ENCODE measurements at regions not wholly inside any gene's neighbourhood (a gene's known extent, or its start where the extent isn't known, plus 50 kb on each side); places are given as distances from the start of the nearest gene placed in this dataset.

GRCh38 chr9:38333047-38333446 is 59.5 kb upstream of the ALDH1B1 start:
- no peak for TF ChIP-seq CTCF (conservative IDR thresholded peaks at IDR 0.05; ENCODE audit: low read length)
- no peak for TF ChIP-seq EZH2phosphoT487 (IDR thresholded peaks at IDR 0.05; ENCODE audit: borderline replicate concordance)
- H3K27me3 ChIP-seq (ENCODE audit: insufficient read depth, low read length, poor library complexity, severe bottlenecking): no peaks in the 10 kb centered on the region

GRCh38 chr9:38332625-38333024 is 59.9 kb upstream of the ALDH1B1 start:
- Histone ChIP-seq H2AFZ (ENCODE audit: low read length) (no peak overlapping the region), H3K4me3 (ENCODE audit: low read length, poor library complexity, severe bottlenecking) (no peak overlapping the region), H4K20me1 (ENCODE audit: insufficient read depth, low read length, poor library complexity, severe bottlenecking) (no peaks in the 10 kb centered on the region), H3K9me2 (replicated peaks; ENCODE audit: low read depth, low read length) (no peaks in the 10 kb centered on the region), H3F3A (ENCODE audit: low read depth) (no peaks in the 10 kb centered on the region), H3K4me1 (ENCODE audit: insufficient read depth, low read length, poor library complexity, severe bottlenecking) (no peaks in the 10 kb centered on the region), H3K36me3 (ENCODE audit: insufficient read depth, low read length) (no peaks in the 10 kb centered on the region), H3K79me2 (ENCODE audit: insufficient read depth, low read length) (no peaks in the 10 kb centered on the region), H3K4me2 (ENCODE audit: low read depth, low read length, poor library complexity, severe bottlenecking) (no peak overlapping the region), H3K9ac (ENCODE audit: low read depth, low read length, poor library complexity, severe bottlenecking) (no peak overlapping the region), H3K9me3 (ENCODE audit: insufficient read depth, low read depth, low read length) (no peaks in the 10 kb centered on the region), H3K27me3 (ENCODE audit: insufficient read depth, low read length, poor library complexity, severe bottlenecking) (no peaks in the 10 kb centered on the region)
- TF ChIP-seq CTCF (conservative IDR thresholded peaks at IDR 0.05; ENCODE audit: low read length) (no peak), EZH2phosphoT487 (IDR thresholded peaks at IDR 0.05; ENCODE audit: borderline replicate concordance) (no peak)

More at GRCh38 chr9:38333047-38333446, 59.5 kb upstream of the ALDH1B1 start:
- no peaks in the 10 kb centered on the region for H3K9me3 ChIP-seq (ENCODE audit: insufficient read depth, low read depth, low read length)
- no peak overlapping the region for H3K4me3 ChIP-seq (ENCODE audit: low read length, poor library complexity, severe bottlenecking)
- H3K79me2 ChIP-seq (ENCODE audit: insufficient read depth, low read length): no peaks in the 10 kb centered on the region
- no peak overlapping the region for H3K4me2 ChIP-seq (ENCODE audit: low read depth, low read length, poor library complexity, severe bottlenecking)
- no peak overlapping the region for H3K9ac ChIP-seq (ENCODE audit: low read depth, low read length, poor library complexity, severe bottlenecking)
- no peaks in the 10 kb centered on the region for H3K9me2 ChIP-seq (replicated peaks; ENCODE audit: low read depth, low read length)
- H4K20me1 ChIP-seq (ENCODE audit: insufficient read depth, low read length, poor library complexity, severe bottlenecking): no peaks in the 10 kb centered on the region
- H3K36me3 ChIP-seq (ENCODE audit: insufficient read depth, low read length): no peaks in the 10 kb centered on the region
- no peaks in the 10 kb centered on the region for H3F3A ChIP-seq (ENCODE audit: low read depth)
- H3K4me1 ChIP-seq (ENCODE audit: insufficient read depth, low read length, poor library complexity, severe bottlenecking): no peaks in the 10 kb centered on the region
- no peak overlapping the region for H2AFZ ChIP-seq (ENCODE audit: low read length)

- Histone ChIP-seq H3K4me3 (ENCODE audit: low read length, poor library complexity, severe bottlenecking) (no peak overlapping the region), H4K20me1 (ENCODE audit: insufficient read depth, low read length, poor library complexity, severe bottlenecking) (no peaks in the 10 kb centered on the region), H3K9ac (ENCODE audit: low read depth, low read length, poor library complexity, severe bottlenecking) (no peak overlapping the region), H3K4me2 (ENCODE audit: low read depth, low read length, poor library complexity, severe bottlenecking) (no peak overlapping the region), H3K36me3 (ENCODE audit: insufficient read depth, low read length) (no peaks in the 10 kb centered on the region), H3F3A (ENCODE audit: low read depth) (no peaks in the 10 kb centered on the region), H3K4me1 (ENCODE audit: insufficient read depth, low read length, poor library complexity, severe bottlenecking) (no peaks in the 10 kb centered on the region), H3K9me3 (ENCODE audit: insufficient read depth, low read depth, low read length) (no peaks in the 10 kb centered on the region), H2AFZ (ENCODE audit: low read length) (no peak overlapping the region), H3K27me3 (ENCODE audit: insufficient read depth, low read length, poor library complexity, severe bottlenecking) (no peaks in the 10 kb centered on the region), H3K9me2 (replicated peaks; ENCODE audit: low read depth, low read length) (no peaks in the 10 kb centered on the region), H3K79me2 (ENCODE audit: insufficient read depth, low read length) (no peaks in the 10 kb centered on the region)
- TF ChIP-seq CTCF (conservative IDR thresholded peaks at IDR 0.05; ENCODE audit: low read length) (no peak), EZH2phosphoT487 (IDR thresholded peaks at IDR 0.05; ENCODE audit: borderline replicate concordance) (no peak)
Measured at GRCh38 chr9:38331141-38331540, 61.4 kb upstream of the ALDH1B1 start.

Measured in Loucy (cell line).